ENCODE measurements at regions not wholly inside any gene's neighbourhood (a gene's known extent, or its start where the extent isn't known, plus 50 kb on each side); places are given as distances from the start of the nearest gene placed in this dataset.
"Not testable (repeated sequence)": the region's sequence is repeated elsewhere in the genome, so short reads cannot be mapped to it uniquely, and the experiment has no call there.

GRCh38 chr2:235220331-235220730, 268.5 kb downstream of the SH3BP4 start:
- no peak overlapping the region for H3K4me3 ChIP-seq (ENCODE audit: low read depth, low read length)
- TF ChIP-seq, protein P1, sequence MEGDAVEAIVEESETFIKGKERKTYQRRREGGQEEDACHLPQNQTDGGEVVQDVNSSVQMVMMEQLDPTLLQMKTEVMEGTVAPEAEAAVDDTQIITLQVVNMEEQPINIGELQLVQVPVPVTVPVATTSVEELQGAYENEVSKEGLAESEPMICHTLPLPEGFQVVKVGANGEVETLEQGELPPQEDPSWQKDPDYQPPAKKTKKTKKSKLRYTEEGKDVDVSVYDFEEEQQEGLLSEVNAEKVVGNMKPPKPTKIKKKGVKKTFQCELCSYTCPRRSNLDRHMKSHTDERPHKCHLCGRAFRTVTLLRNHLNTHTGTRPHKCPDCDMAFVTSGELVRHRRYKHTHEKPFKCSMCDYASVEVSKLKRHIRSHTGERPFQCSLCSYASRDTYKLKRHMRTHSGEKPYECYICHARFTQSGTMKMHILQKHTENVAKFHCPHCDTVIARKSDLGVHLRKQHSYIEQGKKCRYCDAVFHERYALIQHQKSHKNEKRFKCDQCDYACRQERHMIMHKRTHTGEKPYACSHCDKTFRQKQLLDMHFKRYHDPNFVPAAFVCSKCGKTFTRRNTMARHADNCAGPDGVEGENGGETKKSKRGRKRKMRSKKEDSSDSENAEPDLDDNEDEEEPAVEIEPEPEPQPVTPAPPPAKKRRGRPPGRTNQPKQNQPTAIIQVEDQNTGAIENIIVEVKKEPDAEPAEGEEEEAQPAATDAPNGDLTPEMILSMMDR (IDR thresholded peaks at IDR 0.05; ENCODE audit: borderline replicate concordance, insufficient read depth, low read depth, low read length), result no peak

DNA sequence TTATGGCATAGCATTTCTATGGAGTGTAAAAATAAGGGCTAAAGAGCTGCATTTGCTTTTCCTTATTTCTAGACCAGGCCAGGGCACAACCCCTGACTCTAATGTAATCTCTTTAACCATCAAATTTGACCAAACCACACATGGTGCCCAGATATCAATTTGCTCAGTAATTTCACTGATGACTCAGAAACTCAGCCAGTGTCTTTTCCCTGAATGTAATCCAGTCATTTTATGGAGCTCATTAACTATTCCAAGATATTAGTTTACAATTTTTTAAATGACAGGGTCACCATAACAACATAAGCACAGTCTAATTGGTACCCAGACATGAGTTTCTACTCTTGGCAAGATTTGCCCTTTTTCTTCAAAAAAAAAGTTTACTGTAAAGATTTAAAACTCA, 270.8 kb upstream of the AGAP1 start:
- TF ChIP-seq, protein P1 (IDR thresholded peaks at IDR 0.05; ENCODE audit: borderline replicate concordance, insufficient read depth, low read depth, low read length), result no peak
- no peak overlapping the region for H3K4me3 ChIP-seq (ENCODE audit: low read depth, low read length)

GRCh38 chr2:235224410-235224809, 269.4 kb upstream of the AGAP1 start:
- no peak overlapping the region for H3K4me3 ChIP-seq (ENCODE audit: low read depth, low read length)
- TF ChIP-seq, protein P1 (IDR thresholded peaks at IDR 0.05; ENCODE audit: borderline replicate concordance, insufficient read depth, low read depth, low read length), result no peak

GRCh38 chr2:235225261-235225660, 268.6 kb upstream of the AGAP1 start:
- TF ChIP-seq, protein P1 (IDR thresholded peaks at IDR 0.05; ENCODE audit: borderline replicate concordance, insufficient read depth, low read depth, low read length), result no peak
- no peak overlapping the region for H3K4me3 ChIP-seq (ENCODE audit: low read depth, low read length)

DNA sequence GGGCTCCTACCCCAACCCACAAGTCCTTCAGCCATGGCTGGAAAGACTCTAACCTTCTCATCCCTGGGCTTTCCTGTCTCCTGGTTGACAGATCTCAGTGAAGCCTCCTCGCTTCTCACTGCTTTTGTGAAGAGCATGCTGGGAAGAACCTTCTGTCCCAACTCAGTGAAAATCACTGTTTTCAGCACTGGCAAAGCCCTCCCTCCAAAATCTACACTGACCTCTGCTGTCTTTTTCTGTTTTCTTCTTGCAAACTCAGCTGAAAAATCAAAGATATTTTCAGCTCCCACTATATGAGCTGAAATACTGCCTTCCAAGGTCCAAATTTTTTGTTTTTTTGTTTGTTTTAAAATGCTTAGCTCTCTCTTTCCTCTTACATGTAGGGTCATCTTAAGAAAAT, 266.3 kb upstream of the AGAP1 start:
- TF ChIP-seq, protein P1 (IDR thresholded peaks at IDR 0.05; ENCODE audit: borderline replicate concordance, insufficient read depth, low read depth, low read length), result no peak
- no peak overlapping the region for H3K4me3 ChIP-seq (ENCODE audit: low read depth, low read length)

DNA sequence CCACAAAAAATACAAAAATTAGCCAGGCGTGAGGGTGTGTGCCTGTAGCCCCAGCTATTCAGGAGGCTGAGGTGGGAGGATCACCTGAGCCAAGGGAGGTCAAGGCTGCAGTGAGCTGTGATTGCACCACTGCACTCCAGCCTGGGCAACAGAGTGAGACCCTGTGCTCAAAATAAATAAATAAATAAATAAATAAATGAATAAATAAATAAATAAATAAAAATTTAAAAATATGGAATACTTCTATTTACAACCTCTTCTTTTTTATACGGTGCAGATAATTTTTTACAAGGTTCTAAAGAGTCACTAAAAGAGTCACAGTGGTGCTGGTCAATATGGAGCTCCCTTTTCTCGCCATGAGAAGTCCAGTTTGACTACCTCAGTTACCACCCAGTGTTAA, 265.4 kb upstream of the AGAP1 start:
- not testable (repeated sequence) for H3K4me3 ChIP-seq (ENCODE audit: low read depth, low read length)

- H3K4me3 ChIP-seq (ENCODE audit: low read depth, low read length), result no peak overlapping the region
- TF ChIP-seq, protein P1 (IDR thresholded peaks at IDR 0.05; ENCODE audit: borderline replicate concordance, insufficient read depth, low read depth, low read length), result no peak
Measured at GRCh38 chr2:235229236-235229635, 264.6 kb upstream of the AGAP1 start.
